Testis (tissue), 2 donors: ENCODE measurements at regions not wholly inside any gene's neighbourhood (a gene's known extent, or its start where the extent isn't known, plus 50 kb on each side); places are given as distances from the start of the nearest gene placed in this dataset.

Experiments
- DNase-seq: peaks from one replicate; pipeline ENCODE4 v3.0.0-alpha.2; 2019
- H3K27ac ChIP-seq, 2 donors: fragments of 200-600 bp; sonication (generic); one replicate each; pipeline ENCODE4 v1.5.1; 2019
- H3K27me3 ChIP-seq: fragments of 200-600 bp; sonication (generic); one replicate; pipeline ENCODE4 v1.5.1; 2019
- H3K36me3 ChIP-seq: fragments of 200-600 bp; sonication (generic); one replicate; pipeline ENCODE4 v1.5.1; 2017; ENCODE audit warnings: low read depth; ENCODE audit errors: missing control alignments
- H3K4me1 ChIP-seq: fragments of 200-600 bp; sonication (generic); one replicate; pipeline ENCODE4 v1.5.1; 2019
- H3K4me3 ChIP-seq, 2 donors: fragments of 200-600 bp; sonication (generic); one replicate each; pipeline ENCODE4 v1.5.1; 2017 to 2019
- H3K9me3 ChIP-seq: fragments of 200-600 bp; sonication (generic); one replicate; pipeline ENCODE4 v1.5.1; 2017
- POLR2A ChIP-seq: fragments of 450-650 bp; IDR thresholded peaks from one replicate; pipeline ENCODE4 v1.6.1; 2017; ENCODE audit warnings: antibody characterized with exemption, mild to moderate bottlenecking, moderate library complexity
- WGBS, 2 donors: methylation state at CpG; one replicate each; pipeline ENCODE4 v1.1.5; 2018; 5-methylcytosine and 5-hydroxymethylcytosine counted together
- intact Hi-C: fragments of 100-400 bp; cut with DNase I; formaldehyde crosslinking; loops from one replicate; pipeline ENCODE4 v1.15.1; 2023; ENCODE audit warnings: low total_unique reads
- TF ChIP-seq, protein P1 (sequence below), 3 experiments: fragments of 450-650 bp in 2 of 3; fragments of 200-600 bp in 1 of 3; sonication (generic) in 1 of 3; IDR thresholded peaks; one replicate each; pipeline ENCODE4 v1.5.1; 2016 to 2019; ENCODE audit warnings: antibody characterized with exemption in 3 of 3, mild to moderate bottlenecking in 2 of 3, moderate library complexity in 1 of 3

DNA sequence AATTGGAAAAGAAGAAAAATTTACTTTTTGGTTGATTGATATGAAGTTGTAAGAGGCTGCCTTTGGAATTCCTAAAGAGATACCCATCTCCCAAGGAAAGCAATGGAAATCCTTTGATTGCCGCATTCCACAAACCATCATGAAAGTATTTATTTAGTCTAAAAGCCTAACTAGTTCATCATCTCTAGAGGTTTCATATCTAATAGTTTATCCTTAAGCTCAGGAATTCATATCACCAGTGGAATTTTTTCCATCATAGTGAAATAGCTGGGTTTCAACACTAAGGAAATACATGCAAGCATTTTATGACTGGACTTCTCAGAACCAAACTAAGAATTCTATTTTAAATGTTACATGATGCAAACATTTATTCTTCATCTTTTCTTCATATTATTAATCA lies 144.9 kb downstream of the FBXO8 start:
- WGBS, 2 donors = 94 to 96% methylated on average over 1 of the region's 1 CpG
- no peak overlapping the region for H3K4me3 ChIP-seq
- H3K36me3 ChIP-seq = no peaks in the 10 kb centered on the region
- intact Hi-C loops = no loop called here
- no peak for DNase-seq
- TF ChIP-seq, protein P1, sequence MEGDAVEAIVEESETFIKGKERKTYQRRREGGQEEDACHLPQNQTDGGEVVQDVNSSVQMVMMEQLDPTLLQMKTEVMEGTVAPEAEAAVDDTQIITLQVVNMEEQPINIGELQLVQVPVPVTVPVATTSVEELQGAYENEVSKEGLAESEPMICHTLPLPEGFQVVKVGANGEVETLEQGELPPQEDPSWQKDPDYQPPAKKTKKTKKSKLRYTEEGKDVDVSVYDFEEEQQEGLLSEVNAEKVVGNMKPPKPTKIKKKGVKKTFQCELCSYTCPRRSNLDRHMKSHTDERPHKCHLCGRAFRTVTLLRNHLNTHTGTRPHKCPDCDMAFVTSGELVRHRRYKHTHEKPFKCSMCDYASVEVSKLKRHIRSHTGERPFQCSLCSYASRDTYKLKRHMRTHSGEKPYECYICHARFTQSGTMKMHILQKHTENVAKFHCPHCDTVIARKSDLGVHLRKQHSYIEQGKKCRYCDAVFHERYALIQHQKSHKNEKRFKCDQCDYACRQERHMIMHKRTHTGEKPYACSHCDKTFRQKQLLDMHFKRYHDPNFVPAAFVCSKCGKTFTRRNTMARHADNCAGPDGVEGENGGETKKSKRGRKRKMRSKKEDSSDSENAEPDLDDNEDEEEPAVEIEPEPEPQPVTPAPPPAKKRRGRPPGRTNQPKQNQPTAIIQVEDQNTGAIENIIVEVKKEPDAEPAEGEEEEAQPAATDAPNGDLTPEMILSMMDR (IDR thresholded peaks at IDR 0.05) = no peak
- TF ChIP-seq POLR2A = no peak
- no peaks in the 10 kb centered on the region for H3K27me3 ChIP-seq
- H3K9me3 ChIP-seq = no peaks in the 10 kb centered on the region
- no peaks in the 10 kb centered on the region for H3K4me1 ChIP-seq
- H3K27ac ChIP-seq = no peak overlapping the region

- TF ChIP-seq POLR2A = no peak
- TF ChIP-seq, protein P1 (IDR thresholded peaks at IDR 0.05) = no peak
- H3K27me3 ChIP-seq = no peaks in the 10 kb centered on the region
- 83% methylated on average over 2 of the region's 2 CpGs for WGBS, 2 donors
- H3K9me3 ChIP-seq = no peaks in the 10 kb centered on the region
- H3K36me3 ChIP-seq = no peaks in the 10 kb centered on the region
- no peak for DNase-seq
- H3K27ac ChIP-seq = no peak overlapping the region
- H3K4me1 ChIP-seq = no peaks in the 10 kb centered on the region
- H3K4me3 ChIP-seq = no peak overlapping the region
- intact Hi-C loops = no loop called here
These were observed 145.8 kb downstream of the FBXO8 start for GRCh38 chr4:174137698-174138097.

- intact Hi-C loops = no loop called here
- Histone ChIP-seq H3K27me3 (no peaks in the 10 kb centered on the region), H3K9me3 (no peaks in the 10 kb centered on the region), H3K4me3 (peak overlapping the region; percentile 37 to 44), H3K36me3 (no peaks in the 10 kb centered on the region), H3K27ac (peak overlapping the region in 1 of 2 donors; percentile 37), H3K4me1 (no peaks in the 10 kb centered on the region)
- 13 to 14% methylated on average over 12 of the region's 12 CpGs for WGBS, 2 donors
- TF ChIP-seq POLR2A = no peak
- TF ChIP-seq, protein P1 (IDR thresholded peaks at IDR 0.05) = no peak
- DNase-seq = no peak
These were observed 147.5 kb downstream of the FBXO8 start for GRCh38 chr4:174135936-174136406.

- Histone ChIP-seq H3K9me3 (no peaks in the 10 kb centered on the region), H3K27me3 (no peaks in the 10 kb centered on the region), H3K27ac (no peak overlapping the region), H3K4me1 (no peaks in the 10 kb centered on the region), H3K36me3 (no peaks in the 10 kb centered on the region), H3K4me3 (peak overlapping the region; percentile 37 to 44)
- TF ChIP-seq POLR2A = no peak
- TF ChIP-seq, protein P1 (IDR thresholded peaks at IDR 0.05) = no peak
- intact Hi-C loops = no loop called here
- WGBS, 2 donors = 15 to 21% methylated on average over 1 of the region's 1 CpG
- no peak for DNase-seq
These were observed 147.9 kb downstream of the FBXO8 start for GRCh38 chr4:174135530-174135929.

GRCh38 chr4:174134361-174134760 lies 149.1 kb downstream of the FBXO8 start:
- Histone ChIP-seq H3K36me3 (no peaks in the 10 kb centered on the region), H3K4me1 (no peaks in the 10 kb centered on the region), H3K27me3 (no peaks in the 10 kb centered on the region), H3K4me3 (no peak overlapping the region), H3K27ac (no peak overlapping the region), H3K9me3 (no peaks in the 10 kb centered on the region)
- DNase-seq = no peak
- intact Hi-C loops = no loop called here
- 71 to 80% methylated on average over 2 of the region's 2 CpGs for WGBS, 2 donors
- TF ChIP-seq, protein P1 (IDR thresholded peaks at IDR 0.05) = no peak
- no peak for TF ChIP-seq POLR2A
